ENCODE measurements at regions not wholly inside any gene's neighbourhood (a gene's known extent, or its start where the extent isn't known, plus 50 kb on each side); places are given as distances from the start of the nearest gene placed in this dataset.

GRCh38 chr2:217632043-217632442 lies 370.8 kb downstream of the TNS1 start:
- Histone ChIP-seq H3K27ac (ENCODE audit: low read depth in 2 of 2, low read length in 1 of 2) (no peak overlapping the region), H3K9me2 (no peaks in the 10 kb centered on the region), H3K9me3 (no peaks in the 10 kb centered on the region), H3K4me1 (ENCODE audit: control insufficient read depth in 1 of 2, insufficient read depth in 2 of 2, low read depth in 1 of 2, low read length in 1 of 2) (peaks cover 0 to 9% of the 10 kb centered on the region in 2 experiments; a peak in 1 of 4 replicates), H3F3A (replicated peaks; ENCODE audit: insufficient read depth) (no peaks in the 10 kb centered on the region), H3K9ac (no peak overlapping the region), H2AFZ (ENCODE audit: low read depth) (no peak overlapping the region), H3K27me3 (ENCODE audit: insufficient read depth) (no peaks in the 10 kb centered on the region), H3K4me3 (ENCODE audit: low read depth in 2 of 2, low read length in 1 of 2) (no peak overlapping the region), H4K20me1 (ENCODE audit: insufficient read depth) (no peaks in the 10 kb centered on the region), H3K36me3 (replicated peaks in 1 of 2; ENCODE audit: control insufficient read depth in 1 of 2, insufficient read depth in 2 of 2, low read length in 1 of 2) (no peaks in the 10 kb centered on the region), H3K4me2 (no peak overlapping the region), H3K79me2 (ENCODE audit: insufficient read depth) (no peaks in the 10 kb centered on the region)
- TF ChIP-seq POLR2AphosphoS5 (IDR thresholded peaks at IDR 0.05; ENCODE audit: low read depth, low read length) (no peak), TEAD4 (IDR thresholded peaks at IDR 0.05; ENCODE audit: borderline replicate concordance, insufficient read depth) (no peak), RFX5 (IDR thresholded peaks at IDR 0.05; ENCODE audit: low read length) (no peak), TCF12 (IDR thresholded peaks at IDR 0.05) (no peak), RAD21 (IDR thresholded peaks at IDR 0.05; ENCODE audit: low read length) (no peak), FOSL2 (IDR thresholded peaks at IDR 0.05; ENCODE audit: borderline replicate concordance, low read depth) (no peak)
- TF ChIP-seq, protein P1, sequence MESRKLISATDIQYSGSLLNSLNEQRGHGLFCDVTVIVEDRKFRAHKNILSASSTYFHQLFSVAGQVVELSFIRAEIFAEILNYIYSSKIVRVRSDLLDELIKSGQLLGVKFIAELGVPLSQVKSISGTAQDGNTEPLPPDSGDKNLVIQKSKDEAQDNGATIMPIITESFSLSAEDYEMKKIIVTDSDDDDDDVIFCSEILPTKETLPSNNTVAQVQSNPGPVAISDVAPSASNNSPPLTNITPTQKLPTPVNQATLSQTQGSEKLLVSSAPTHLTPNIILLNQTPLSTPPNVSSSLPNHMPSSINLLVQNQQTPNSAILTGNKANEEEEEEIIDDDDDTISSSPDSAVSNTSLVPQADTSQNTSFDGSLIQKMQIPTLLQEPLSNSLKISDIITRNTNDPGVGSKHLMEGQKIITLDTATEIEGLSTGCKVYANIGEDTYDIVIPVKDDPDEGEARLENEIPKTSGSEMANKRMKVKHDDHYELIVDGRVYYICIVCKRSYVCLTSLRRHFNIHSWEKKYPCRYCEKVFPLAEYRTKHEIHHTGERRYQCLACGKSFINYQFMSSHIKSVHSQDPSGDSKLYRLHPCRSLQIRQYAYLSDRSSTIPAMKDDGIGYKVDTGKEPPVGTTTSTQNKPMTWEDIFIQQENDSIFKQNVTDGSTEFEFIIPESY (IDR thresholded peaks at IDR 0.05; ENCODE audit: borderline replicate concordance, low read depth): no peak
- no peak for DNase-seq
- POLR2A ChIA-PET: no interaction called here
- no CpG with 5 or more reads among the region's 1 CpG for WGBS (ENCODE audit: low lambda C conversion rate)
- CTCF ChIA-PET: interaction anchor here (1.5 to 3.6 kb wide), 2 partner anchors 19 to 121 kb away, joined by 7 to 14 read pairs; no protein-coding TSS in a partner anchor

GRCh38 chr2:217631115-217631514 lies 371.7 kb downstream of the TNS1 start:
- POLR2A ChIA-PET: no interaction called here
- H3K27ac ChIP-seq (ENCODE audit: low read depth in 2 of 2, low read length in 1 of 2): no peak overlapping the region
- H2AFZ ChIP-seq (ENCODE audit: low read depth): no peak overlapping the region
- no peaks in the 10 kb centered on the region; a peak in 1 of 4 replicates for H3K4me1 ChIP-seq (ENCODE audit: control insufficient read depth in 1 of 2, insufficient read depth in 2 of 2, low read depth in 1 of 2, low read length in 1 of 2)
- no peaks in the 10 kb centered on the region for H3K9me2 ChIP-seq
- no peaks in the 10 kb centered on the region for H3K9me3 ChIP-seq
- CTCF ChIA-PET: interaction anchor here (1.3 to 3.6 kb wide), 3 partner anchors 20 to 120 kb away, joined by 3 to 14 read pairs (median 7); no protein-coding TSS in a partner anchor
- H3K36me3 ChIP-seq (replicated peaks in 1 of 2; ENCODE audit: control insufficient read depth in 1 of 2, insufficient read depth in 2 of 2, low read length in 1 of 2): no peaks in the 10 kb centered on the region
- no peak for DNase-seq
- H3K79me2 ChIP-seq (ENCODE audit: insufficient read depth): no peaks in the 10 kb centered on the region
- H3K4me2 ChIP-seq: no peak overlapping the region
- no peak overlapping the region for H3K9ac ChIP-seq
- H4K20me1 ChIP-seq (ENCODE audit: insufficient read depth): no peaks in the 10 kb centered on the region
- no peak overlapping the region for H3K4me3 ChIP-seq (ENCODE audit: low read depth in 2 of 2, low read length in 1 of 2)
- H3F3A ChIP-seq (replicated peaks; ENCODE audit: insufficient read depth): no peaks in the 10 kb centered on the region
- TF ChIP-seq NRF1 (IDR thresholded peaks at IDR 0.05; ENCODE audit: low read depth, low read length) (no peak), RCOR1 (IDR thresholded peaks at IDR 0.05; ENCODE audit: low read length) (no peak), SMC3 (IDR thresholded peaks at IDR 0.05; ENCODE audit: low read depth, low read length) (no peak)
- TF ChIP-seq, protein P1 (IDR thresholded peaks at IDR 0.05; ENCODE audit: borderline replicate concordance, low read depth): no peak
- 36% methylated on average over 10 of the region's 10 CpGs for WGBS (ENCODE audit: low lambda C conversion rate)
- H3K27me3 ChIP-seq (ENCODE audit: insufficient read depth): no peaks in the 10 kb centered on the region
